Trophoblast cell (in vitro differentiated cells and primary cell): ENCODE measurements at regions not wholly inside any gene's neighbourhood (a gene's known extent, or its start where the extent isn't known, plus 50 kb on each side); places are given as distances from the start of the nearest gene placed in this dataset.

Experiments
- DNase-seq, 2 donors: peaks; one replicate each; pipeline ENCODE4 v3.0.0-alpha.2; 2016
- H2AFZ ChIP-seq: 2 replicates; pipeline ENCODE4 v1.6.1; 2013; ENCODE audit warnings: low read length, moderate library complexity, mild to moderate bottlenecking; ENCODE audit not compliant: insufficient read depth, poor library complexity
- H2AK5ac ChIP-seq: 2 replicates; pipeline ENCODE4 v1.6.1; 2013; ENCODE audit warnings: mild to moderate bottlenecking, low read length
- H2BK120ac ChIP-seq: 2 replicates; pipeline ENCODE4 v1.6.1; 2013; ENCODE audit warnings: low read length, mild to moderate bottlenecking, moderate library complexity; ENCODE audit not compliant: insufficient read depth, poor library complexity
- H2BK12ac ChIP-seq: 2 replicates; pipeline ENCODE4 v1.6.1; 2013; ENCODE audit warnings: mild to moderate bottlenecking, low read length, moderate library complexity
- H2BK5ac ChIP-seq: 2 replicates; pipeline ENCODE4 v1.6.1; 2013; ENCODE audit warnings: low read length, low read depth, moderate library complexity, mild to moderate bottlenecking; ENCODE audit not compliant: poor library complexity
- H3K14ac ChIP-seq: 2 replicates; pipeline ENCODE4 v1.6.1; 2013; ENCODE audit warnings: mild to moderate bottlenecking, low read length
- H3K18ac ChIP-seq: 2 replicates; pipeline ENCODE4 v1.6.1; 2013; ENCODE audit warnings: mild to moderate bottlenecking, low read length
- H3K23ac ChIP-seq: 2 replicates; pipeline ENCODE4 v1.6.1; 2013; ENCODE audit warnings: low read length
- H3K27ac ChIP-seq: 2 replicates; pipeline ENCODE4 v1.5.1; 2013; ENCODE audit warnings: low read depth, mild to moderate bottlenecking, inconsistent platforms, low read length, moderate library complexity
- H3K27me3 ChIP-seq: 2 replicates; pipeline ENCODE4 v1.6.1; 2013; ENCODE audit warnings: inconsistent platforms, mild to moderate bottlenecking, low read length, moderate library complexity; ENCODE audit not compliant: insufficient read depth
- H3K36me3 ChIP-seq, 2 experiments: 1 replicate in 1 of 2; 2 replicates in 1 of 2; pipeline ENCODE4 v1.6.1; 2013; ENCODE audit warnings: low read length in 2 of 2, mild to moderate bottlenecking in 2 of 2, moderate library complexity in 1 of 2; ENCODE audit not compliant: insufficient read depth in 2 of 2, control insufficient read depth in 1 of 2
- H3K4ac ChIP-seq: 2 replicates; pipeline ENCODE4 v1.6.1; 2013; ENCODE audit warnings: low read depth, mild to moderate bottlenecking, low read length, moderate library complexity
- H3K4me1 ChIP-seq, 2 experiments: 1 replicate in 1 of 2; 2 replicates in 1 of 2; pipeline ENCODE4 v1.6.1; 2013; ENCODE audit warnings: low read length in 2 of 2, mild to moderate bottlenecking in 2 of 2, moderate library complexity in 1 of 2; ENCODE audit not compliant: insufficient read depth in 2 of 2, control insufficient read depth in 1 of 2
- H3K4me2 ChIP-seq: 2 replicates; pipeline ENCODE4 v1.6.1; 2013; ENCODE audit warnings: inconsistent platforms, mild to moderate bottlenecking, low read length, moderate library complexity
- H3K4me3 ChIP-seq: 2 replicates; pipeline ENCODE4 v1.5.1; 2013; ENCODE audit warnings: mild to moderate bottlenecking, low read depth, low read length, inconsistent platforms
- H3K79me1 ChIP-seq: one replicate; pipeline ENCODE4 v1.6.1; 2013; ENCODE audit warnings: low read length
- H3K79me2 ChIP-seq: 2 replicates; pipeline ENCODE4 v1.6.1; 2013; ENCODE audit warnings: low read length, mild to moderate bottlenecking; ENCODE audit not compliant: control insufficient read depth, insufficient read depth, poor library complexity
- H3K9ac ChIP-seq: 2 replicates; pipeline ENCODE4 v1.6.1; 2013; ENCODE audit warnings: mild to moderate bottlenecking, low read length
- H3K9me3 ChIP-seq: 2 replicates; pipeline ENCODE4 v1.6.1; 2013; ENCODE audit warnings: low read depth, mild to moderate bottlenecking, control low read depth, inconsistent platforms, low read length; ENCODE audit not compliant: insufficient read depth
- H4K12ac ChIP-seq: 2 replicates; pipeline ENCODE4 v1.6.1; 2013; ENCODE audit warnings: low read depth, mild to moderate bottlenecking, low read length, moderate library complexity
- H4K8ac ChIP-seq: 2 replicates; pipeline ENCODE4 v1.6.1; 2013; ENCODE audit warnings: low read depth, mild to moderate bottlenecking, low read length, moderate library complexity
- H4K91ac ChIP-seq: one replicate; pipeline ENCODE4 v1.6.1; 2013; ENCODE audit warnings: low read depth, mild to moderate bottlenecking, low read length, moderate library complexity
- WGBS: extraction: QIAGEN DNeasy Blood & Tissue Kit; methylation state at CpG from one replicate; pipeline ENCODE4 v1.1.7; 2013; ENCODE audit warnings: missing lambda C conversion rate; ENCODE audit not compliant: insufficient read length, insufficient coverage; ENCODE audit errors: extremely low coverage; 5-methylcytosine and 5-hydroxymethylcytosine counted together

- Histone ChIP-seq H3K27me3 (no peaks in the 10 kb centered on the region), H3K79me2 (no peaks in the 10 kb centered on the region), H2BK5ac (no peak overlapping the region), H3K79me1 (no peaks in the 10 kb centered on the region), H3K23ac (no peak overlapping the region), H3K14ac (no peak overlapping the region), H2AFZ (no peak overlapping the region), H3K18ac (no peak overlapping the region), H4K91ac (no peak overlapping the region), H3K36me3 (no peaks in the 10 kb centered on the region), H3K4me2 (no peak overlapping the region), H2BK12ac (no peak overlapping the region), H3K9ac (no peak overlapping the region), H2AK5ac (no peak overlapping the region), H2BK120ac (no peak overlapping the region), H3K27ac (no peak overlapping the region), H3K9me3 (no peaks in the 10 kb centered on the region), H3K4me3 (no peak overlapping the region), H3K4me1 (peaks cover 13 to 18% of the 10 kb centered on the region in 2 experiments), H3K4ac (no peak overlapping the region), H4K12ac (no peak overlapping the region), H4K8ac (no peak overlapping the region)
- DNase-seq: peak in 1 of 2 donors; percentile 29
- no CpG with 5 or more reads among the region's 4 CpGs for WGBS
These were observed 108.8 kb upstream of the HAAO start for GRCh38 chr2:42901076-42901640.

- no peak for DNase-seq
- no peaks in the 10 kb centered on the region for H3K79me1 ChIP-seq
- no peak overlapping the region for H3K9ac ChIP-seq
- H3K14ac ChIP-seq: no peak overlapping the region
- H3K27me3 ChIP-seq: no peaks in the 10 kb centered on the region
- no peak overlapping the region for H3K4me3 ChIP-seq
- no peaks in the 10 kb centered on the region for H3K36me3 ChIP-seq
- H4K8ac ChIP-seq: no peak overlapping the region
- no peak overlapping the region for H2BK5ac ChIP-seq
- no peak overlapping the region for H2BK120ac ChIP-seq
- no peak overlapping the region for H2BK12ac ChIP-seq
- no CpG with 5 or more reads among the region's 5 CpGs for WGBS
- no peak overlapping the region for H2AFZ ChIP-seq
- H4K12ac ChIP-seq: no peak overlapping the region
- H3K27ac ChIP-seq: no peak overlapping the region
- H3K4me1 ChIP-seq: peaks cover 6 to 11% of the 10 kb centered on the region in 2 experiments
- H4K91ac ChIP-seq: no peak overlapping the region
- no peak overlapping the region for H3K4ac ChIP-seq
- no peaks in the 10 kb centered on the region for H3K79me2 ChIP-seq
- H3K9me3 ChIP-seq: no peaks in the 10 kb centered on the region
- no peak overlapping the region for H3K18ac ChIP-seq
- peak overlapping the region; percentile 42 for H3K23ac ChIP-seq
- H3K4me2 ChIP-seq: no peak overlapping the region
- no peak overlapping the region for H2AK5ac ChIP-seq
These were observed 108.0 kb upstream of the HAAO start for GRCh38 chr2:42900289-42900891.

GRCh38 chr2:42897358-42897757 is 105.0 kb upstream of the HAAO start:
- Histone ChIP-seq H3K27me3 (no peaks in the 10 kb centered on the region), H2AFZ (no peak overlapping the region), H3K79me1 (no peaks in the 10 kb centered on the region), H4K8ac (no peak overlapping the region), H3K23ac (no peak overlapping the region), H3K9ac (no peak overlapping the region), H3K79me2 (no peaks in the 10 kb centered on the region), H3K27ac (no peak overlapping the region), H4K91ac (no peak overlapping the region), H4K12ac (no peak overlapping the region), H3K4me1 (peaks cover 0 to 5% of the 10 kb centered on the region in 2 experiments), H2BK120ac (no peak overlapping the region), H3K36me3 (no peaks in the 10 kb centered on the region), H2BK5ac (no peak overlapping the region), H2BK12ac (no peak overlapping the region), H3K4me3 (no peak overlapping the region), H3K4ac (no peak overlapping the region), H3K18ac (no peak overlapping the region), H3K4me2 (no peak overlapping the region), H2AK5ac (no peak overlapping the region), H3K9me3 (no peaks in the 10 kb centered on the region), H3K14ac (no peak overlapping the region)
- no CpG with 5 or more reads among the region's 2 CpGs for WGBS
- DNase-seq: no peak

GRCh38 chr2:42895791-42896135 is 103.4 kb upstream of the HAAO start:
- no CpG with 5 or more reads among the region's 5 CpGs for WGBS
- no peak overlapping the region for H2BK12ac ChIP-seq
- no peak overlapping the region for H4K91ac ChIP-seq
- no peak overlapping the region for H3K4ac ChIP-seq
- H3K14ac ChIP-seq: no peak overlapping the region
- H3K27me3 ChIP-seq: no peaks in the 10 kb centered on the region
- H4K12ac ChIP-seq: no peak overlapping the region
- no peaks in the 10 kb centered on the region for H3K79me2 ChIP-seq
- no peaks in the 10 kb centered on the region for H3K36me3 ChIP-seq
- no peak overlapping the region for H3K4me3 ChIP-seq
- H3K23ac ChIP-seq: no peak overlapping the region
- H3K9me3 ChIP-seq: peaks cover under 1% of the 10 kb centered on the region
- H3K4me2 ChIP-seq: no peak overlapping the region
- H3K18ac ChIP-seq: no peak overlapping the region
- H2BK5ac ChIP-seq: no peak overlapping the region
- H2BK120ac ChIP-seq: no peak overlapping the region
- H2AFZ ChIP-seq: no peak overlapping the region
- H4K8ac ChIP-seq: no peak overlapping the region
- H3K9ac ChIP-seq: no peak overlapping the region
- no peak overlapping the region for H3K27ac ChIP-seq
- no peaks in the 10 kb centered on the region for H3K79me1 ChIP-seq
- no peak overlapping the region for H2AK5ac ChIP-seq
- no peaks in the 10 kb centered on the region for H3K4me1 ChIP-seq
- DNase-seq: no peak
